K562 (cell line): ENCODE measurements at regions not wholly inside any gene's neighbourhood (a gene's known extent, or its start where the extent isn't known, plus 50 kb on each side); places are given as distances from the start of the nearest gene placed in this dataset.

Source experiments
- BRD4 ChIP-seq: fragments of 200-600 bp; sonication (generic); IDR thresholded peaks from 2 replicates; pipeline ENCODE4 v1.6.1; 2017; ENCODE audit warnings: inconsistent platforms
- DEAF1 ChIP-seq: fragments of 450-650 bp; formaldehyde crosslinking; IDR thresholded peaks from 2 replicates; pipeline ENCODE4 v1.4.0; 2020; ENCODE audit warnings: mild to moderate bottlenecking, moderate library complexity
- GTF2E2 ChIP-seq: fragments of 200-800 bp; sonication (Bioruptor generic); IDR thresholded peaks from 2 replicates; pipeline ENCODE4 v1.6.1; 2016; ENCODE audit warnings: missing genetic modification characterization, missing compliant biosample characterization
- ILF3 ChIP-seq: fragments of 450-650 bp; IDR thresholded peaks from 2 replicates; pipeline ENCODE4 v1.6.1; 2018; ENCODE audit warnings: antibody characterized with exemption, mild to moderate bottlenecking, moderate library complexity, borderline replicate concordance
- MCM5 ChIP-seq: fragments of 450-650 bp; IDR thresholded peaks from 2 replicates; pipeline ENCODE4 v1.6.1; 2016; ENCODE audit warnings: low read depth
- MLX ChIP-seq, 2 experiments: fragments of 450-650 bp in 1 of 2; sonication (generic) in 1 of 2; formaldehyde crosslinking; conservative IDR thresholded peaks; 2 replicates each; pipeline versions ENCODE4 v1.4.0 to v1.8.1; 2020 to 2022; ENCODE audit warnings: mild to moderate bottlenecking in 1 of 2, missing genetic modification reagents in 1 of 2
- NFE2L1 ChIP-seq: fragments of 450-650 bp; IDR thresholded peaks from 2 replicates; pipeline ENCODE4 v1.6.1; 2016; ENCODE audit warnings: missing genetic modification characterization, low read depth, mild to moderate bottlenecking, missing compliant biosample characterization, moderate library complexity, borderline replicate concordance
- NRF1 ChIP-seq, 2 experiments: fragments of 450-650 bp; IDR thresholded peaks in 1 of 2; conservative IDR thresholded peaks in 1 of 2; 2 replicates each; pipeline ENCODE4 v1.6.1; 2014; ENCODE audit warnings: mild to moderate bottlenecking in 2 of 2
- RCOR1 ChIP-seq, 2 experiments: IDR thresholded peaks; 2 replicates each; pipeline ENCODE4 v1.6.1; 2012; ENCODE audit warnings: low read depth in 2 of 2, low read length in 2 of 2, borderline replicate concordance in 1 of 2, improper control_type of control experiment in 1 of 2
- SMAD2 ChIP-seq: fragments of 150-350 bp; IDR thresholded peaks from 2 replicates; pipeline ENCODE4 v1.6.1; 2014; ENCODE audit warnings: low read depth, mild to moderate bottlenecking, low read length
- SOX6 ChIP-seq: fragments of 450-650 bp; IDR thresholded peaks from 2 replicates; pipeline ENCODE4 v1.6.1; 2014; ENCODE audit warnings: mild to moderate bottlenecking
- ZBTB2 ChIP-seq: fragments of 450-650 bp; IDR thresholded peaks from 2 replicates; pipeline ENCODE4 v1.6.1; 2016; ENCODE audit warnings: antibody characterized with exemption
- ZBTB40 ChIP-seq, 2 experiments: fragments of 450-650 bp in 1 of 2; sonication (generic) in 1 of 2; formaldehyde crosslinking in 1 of 2; IDR thresholded peaks; 2 replicates each; pipeline versions ENCODE4 v1.7.1 to v1.9.0; 2016 to 2022; ENCODE audit warnings: inconsistent platforms in 1 of 2, mild to moderate bottlenecking in 1 of 2, missing genetic modification reagents in 1 of 2
- ZNF174 ChIP-seq: fragments of 250-450 bp; sonication (Bioruptor Pico); IDR thresholded peaks from 2 replicates; pipeline ENCODE4 v1.4.0; 2020; ENCODE audit warnings: mild to moderate bottlenecking

- no peak for TF ChIP-seq GTF2E2
- no peak for TF ChIP-seq SMAD2
- TF ChIP-seq MCM5 = no peak
- TF ChIP-seq ZNF174 (CRISPR knock-in tag) = no peak
- TF ChIP-seq MLX (CRISPR knock-in tag; conservative IDR thresholded peaks at IDR 0.05) = no peak
- TF ChIP-seq ZBTB2 = peak; percentile 96
- peak; percentile 97 for TF ChIP-seq NRF1 (conservative IDR thresholded peaks at IDR 0.05 in 1 of 2, IDR thresholded peaks at IDR 0.05 in 1 of 2)
- TF ChIP-seq RCOR1 (IDR thresholded peaks at IDR 0.05; ENCODE audit: borderline replicate concordance in 1 of 2, low read depth in 2 of 2, low read length in 2 of 2) = no peak
- no peak for TF ChIP-seq NFE2L1 (tag)
- no peak for TF ChIP-seq BRD4
- TF ChIP-seq ILF3 = no peak
- TF ChIP-seq SOX6 = no peak
- no peak for TF ChIP-seq DEAF1
- TF ChIP-seq ZBTB40 (IDR thresholded peaks at IDR 0.05) = 0 out of 2 replicates have a peak, but pooled peaks have one; percentile 20
- no peak for TF ChIP-seq ZBTB40 (CRISPR knock-in tag; IDR thresholded peaks at IDR 0.05)
These were observed 314.5 kb downstream of the ALG10 start (continued) for GRCh38 chr12:34336619-34337465.
